Fibroblast of skin of left quadriceps (primary cell): ENCODE measurements at regions not wholly inside any gene's neighbourhood (a gene's known extent, or its start where the extent isn't known, plus 50 kb on each side); places are given as distances from the start of the nearest gene placed in this dataset.

Experiments used
- DNase-seq, 2 experiments: peaks; one replicate each; pipeline ENCODE4 v3.0.0-alpha.2; 2013; ENCODE audit warnings: low read depth in 2 of 2

DNA sequence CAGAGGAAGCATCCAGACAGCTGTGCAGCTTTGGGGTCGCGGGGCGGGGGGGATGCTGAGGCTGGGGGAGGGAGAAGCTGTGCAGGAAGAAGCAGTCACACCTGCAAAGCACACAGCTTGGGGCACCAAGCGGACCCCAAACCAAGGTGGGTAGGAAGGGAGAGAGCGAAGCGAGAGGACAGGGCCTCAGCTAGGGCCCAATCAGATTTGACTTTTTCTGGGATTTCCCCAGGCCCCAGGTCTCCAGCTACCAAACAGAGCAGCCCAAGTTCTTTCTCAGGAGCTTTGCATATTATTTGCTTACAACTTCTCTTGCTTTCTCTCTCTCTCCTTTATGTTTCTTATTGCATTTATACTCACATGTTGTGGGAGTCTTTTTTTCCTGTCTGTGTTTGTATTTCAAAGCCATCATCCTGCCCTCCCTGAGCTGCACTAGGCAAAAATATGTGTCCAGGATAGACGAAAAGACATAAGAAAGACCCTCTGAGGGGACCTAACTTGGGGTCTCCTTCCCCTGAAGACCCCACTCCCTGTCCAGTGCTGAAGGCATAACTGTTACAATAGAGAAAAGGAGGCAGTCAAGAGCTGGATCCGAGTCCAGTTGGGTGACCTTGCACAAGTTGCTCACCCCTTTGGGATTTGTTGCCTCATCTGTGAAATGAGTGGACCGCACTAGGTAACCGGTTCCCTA is 50.6 kb upstream of the SMNDC1 start:
- DNase-seq = no peak

DNA sequence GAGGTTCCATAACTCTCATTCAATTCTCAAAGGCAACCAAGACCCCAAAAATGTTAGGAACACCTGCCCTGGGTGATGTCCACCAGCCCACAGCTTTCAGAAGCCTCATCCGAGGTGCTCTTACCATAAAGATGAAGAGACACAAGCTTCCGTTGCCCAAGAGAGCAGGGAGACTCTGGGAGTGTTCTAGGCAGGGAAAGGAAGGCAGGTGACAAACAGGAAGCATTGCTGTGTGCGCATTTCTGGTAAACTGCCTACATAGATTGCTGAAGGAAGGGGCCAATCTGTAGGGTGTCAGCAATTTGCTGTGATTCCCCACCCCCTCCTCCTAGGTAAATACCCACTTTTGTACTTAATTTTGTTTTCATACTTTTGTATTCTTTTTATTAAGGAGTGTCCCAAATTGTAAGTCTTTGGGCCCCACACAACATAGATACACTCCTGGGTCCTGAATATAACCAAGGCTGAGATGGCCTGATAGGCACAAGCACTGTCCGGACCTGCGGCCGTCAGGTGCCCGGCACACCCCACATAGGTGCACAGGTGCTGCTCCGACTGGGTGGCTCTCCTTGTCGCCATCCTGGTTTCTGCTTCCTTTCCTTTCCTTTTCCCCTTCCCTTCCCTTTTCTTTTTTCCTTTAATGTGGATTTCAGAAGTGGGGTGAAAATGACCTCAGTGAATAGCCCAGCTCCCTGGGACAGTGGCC is 51.4 kb upstream of the SMNDC1 start:
- DNase-seq = no peak

DNA sequence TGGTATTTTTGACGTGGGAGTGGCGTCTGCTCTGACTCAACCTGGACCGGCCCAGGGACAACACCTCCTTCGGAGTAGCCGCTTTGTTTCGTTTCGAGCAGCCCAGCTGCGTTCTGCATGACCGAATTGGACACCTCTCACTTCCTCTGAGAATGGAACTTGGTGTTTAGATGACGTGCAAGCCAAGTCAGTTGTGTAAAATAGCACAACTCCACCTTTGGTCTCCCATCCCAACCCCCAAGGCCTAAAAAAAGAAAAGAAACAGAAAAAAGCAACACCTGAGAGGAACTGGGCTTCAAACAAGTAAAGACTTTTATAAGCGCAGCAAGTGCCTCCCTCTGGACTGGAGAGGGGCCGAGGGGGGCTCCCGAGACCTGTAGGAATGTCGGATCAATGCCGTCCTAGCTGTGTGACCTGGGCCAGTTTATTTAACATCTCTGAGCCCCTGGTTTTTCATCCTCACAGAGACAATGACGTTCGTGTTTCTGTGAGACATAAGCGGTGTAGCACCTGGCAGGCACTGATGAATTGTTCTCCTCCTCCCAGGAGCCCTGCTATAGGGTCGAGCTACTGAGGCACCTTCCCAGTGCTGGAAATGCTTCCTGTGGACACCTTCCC is 52.0 kb upstream of the SMNDC1 start:
- no peak for DNase-seq

DNA sequence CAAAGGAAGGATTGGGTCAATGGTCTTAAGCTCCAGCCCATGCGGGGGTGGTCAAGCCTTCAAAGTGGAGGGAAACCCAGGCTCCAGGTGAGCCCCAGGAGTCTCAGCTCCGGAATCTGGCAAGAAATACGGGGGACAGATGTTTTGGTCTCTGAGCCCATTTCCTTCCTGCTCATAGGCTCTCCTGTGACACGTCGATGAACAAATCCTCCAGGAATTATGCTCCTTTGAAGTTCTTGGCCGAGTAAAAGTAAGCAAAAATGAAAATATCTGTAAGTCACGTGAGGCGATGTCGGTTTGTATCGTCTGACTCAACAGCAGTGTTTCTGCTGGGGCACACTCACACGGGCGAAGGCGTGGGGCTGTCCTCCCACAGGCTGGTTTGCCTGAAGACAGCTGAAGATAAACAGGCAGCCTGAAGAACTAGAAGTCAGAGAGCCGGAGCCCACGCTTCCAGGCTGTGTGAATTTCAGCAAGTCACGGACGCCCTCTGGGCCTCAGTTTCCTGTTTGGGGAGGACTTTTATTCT is 52.6 kb upstream of the SMNDC1 start:
- peak; percentile 80 for DNase-seq

DNA sequence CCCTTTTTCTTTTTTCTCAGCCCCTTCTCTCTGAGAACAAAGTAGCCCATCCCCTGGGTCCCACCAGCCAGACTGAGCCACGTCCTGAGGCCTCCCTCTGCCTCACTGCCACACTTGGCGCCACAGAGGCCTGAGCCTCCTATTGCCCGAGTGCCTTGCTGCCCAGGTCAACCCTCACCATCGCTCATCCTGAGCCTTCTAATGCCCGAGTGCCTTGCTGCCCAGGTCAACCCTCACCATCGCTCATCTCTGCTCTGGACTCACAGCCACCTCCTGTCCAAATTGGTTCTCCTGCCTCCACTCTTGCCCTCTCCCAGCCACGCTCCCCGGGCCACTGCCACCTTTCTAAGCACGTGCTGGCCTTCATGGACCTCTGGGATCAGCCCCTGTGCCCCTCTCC is 53.2 kb upstream of the SMNDC1 start:
- DNase-seq = no peak

DNA sequence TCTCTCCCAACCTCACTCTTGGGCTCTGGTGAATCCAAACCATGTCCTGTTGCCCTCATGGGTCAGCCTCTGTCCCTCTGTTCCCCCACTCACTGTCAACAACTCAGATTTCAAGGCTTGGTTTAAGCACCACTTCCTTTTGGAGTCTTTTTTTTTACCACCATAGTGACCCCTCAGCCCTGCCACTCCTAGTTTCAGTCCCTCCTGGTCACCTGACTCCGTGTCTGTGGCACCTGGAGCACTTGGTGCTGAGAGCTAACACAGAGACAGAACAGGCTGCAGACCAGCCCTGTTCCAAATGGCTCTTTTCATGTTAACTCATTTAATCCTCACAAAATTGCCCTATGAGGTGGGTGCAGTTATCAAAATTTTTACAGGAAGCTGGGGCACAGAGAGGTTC is 53.6 kb upstream of the SMNDC1 start:
- DNase-seq = no peak

DNA sequence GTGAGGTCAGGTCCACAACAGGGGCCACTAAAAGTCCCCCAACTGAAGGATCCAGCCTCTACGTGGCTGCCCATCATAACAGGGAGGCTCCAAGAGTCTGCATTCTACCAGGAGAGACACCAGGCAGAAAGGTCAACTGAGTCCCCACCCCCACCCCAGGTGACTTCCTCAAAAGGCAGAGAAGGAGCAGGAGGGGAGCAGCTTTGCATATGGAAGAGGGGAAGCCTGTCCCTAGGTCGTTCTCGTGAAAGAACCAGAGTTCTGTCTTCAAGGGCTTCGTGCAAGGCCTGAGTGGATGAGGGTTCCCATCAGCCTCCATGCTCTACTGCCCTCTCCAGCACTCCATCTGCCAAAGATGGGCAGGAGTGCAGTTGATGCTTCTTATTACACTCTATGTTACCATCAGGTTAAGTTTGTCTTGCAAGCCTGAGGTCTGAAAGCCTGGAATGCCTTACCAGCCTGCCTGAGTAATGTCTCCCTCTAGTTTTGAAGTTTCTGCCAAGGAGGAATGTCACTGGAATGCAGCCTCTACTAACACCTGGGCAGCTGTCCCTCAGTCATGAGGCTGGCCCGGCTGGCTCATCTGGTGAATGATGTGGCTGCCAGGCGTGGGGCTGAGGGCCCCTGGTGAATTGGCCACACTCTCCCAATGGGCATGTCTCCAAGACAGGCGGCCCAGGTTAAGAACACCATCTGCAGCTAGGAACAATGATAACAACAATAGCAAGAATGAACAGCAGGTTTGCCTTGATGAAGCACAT is 54.3 kb upstream of the SMNDC1 start:
- no peak for DNase-seq

DNA sequence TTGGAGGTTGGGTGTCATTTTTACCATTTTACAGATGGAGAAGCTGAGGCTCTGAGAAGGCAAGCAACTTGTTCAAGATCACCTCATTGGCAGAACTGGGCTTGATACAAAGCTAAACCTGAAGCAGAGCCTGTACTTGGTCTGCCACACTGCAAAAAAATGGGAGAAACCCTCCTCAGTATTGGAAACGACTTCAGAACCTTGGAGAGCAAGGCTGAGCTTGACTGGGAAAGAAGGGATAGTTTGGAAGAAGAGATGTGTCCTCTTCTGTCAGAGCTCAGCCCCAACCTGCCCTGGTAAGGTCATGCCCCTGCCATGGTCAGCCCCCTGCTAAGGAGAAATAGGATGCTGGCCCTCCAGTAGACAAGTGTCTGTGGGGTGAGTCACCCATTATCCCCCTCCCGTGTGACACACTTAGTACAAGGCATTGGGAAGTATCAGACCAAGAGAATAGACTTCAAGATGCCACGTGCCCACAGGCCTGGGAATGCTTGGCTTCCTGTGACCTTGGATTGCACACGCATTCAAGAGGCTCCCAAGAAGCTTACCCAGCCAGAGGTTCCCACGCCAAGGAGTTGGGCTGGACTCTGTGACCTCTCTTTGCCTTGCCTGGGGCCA is 56.2 kb upstream of the SMNDC1 start:
- no peak for DNase-seq

DNA sequence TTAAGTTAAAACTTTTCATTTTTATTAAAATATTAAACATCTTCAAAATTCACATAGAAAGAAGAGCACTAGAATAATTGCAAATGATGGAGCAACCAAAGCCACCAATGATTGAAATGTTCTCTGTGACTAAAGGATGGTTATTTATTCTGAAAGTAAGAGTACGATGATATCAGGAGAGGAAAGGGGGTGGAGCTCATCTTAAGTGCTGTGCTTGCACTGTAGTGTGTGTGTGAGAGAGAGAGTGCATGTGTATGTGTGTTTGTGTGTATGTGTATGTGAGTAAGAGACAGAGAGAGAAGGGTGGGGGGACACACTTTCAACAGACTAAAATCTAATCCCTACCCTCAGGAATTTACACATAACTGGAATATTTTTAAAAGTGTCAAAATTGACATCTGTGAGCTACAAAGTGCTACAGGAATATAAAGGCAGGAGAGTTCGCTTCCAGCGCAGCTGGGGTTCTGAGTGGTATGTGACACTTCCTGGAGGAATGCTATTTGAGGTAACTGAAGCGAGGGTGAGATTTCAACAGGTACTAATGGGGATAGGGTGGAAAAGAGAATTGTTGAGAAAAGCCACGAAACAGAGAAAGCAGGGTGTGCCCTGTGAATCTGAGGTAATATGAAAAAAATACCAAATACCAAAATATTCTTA is 57.2 kb upstream of the SMNDC1 start:
- no peak for DNase-seq

DNA sequence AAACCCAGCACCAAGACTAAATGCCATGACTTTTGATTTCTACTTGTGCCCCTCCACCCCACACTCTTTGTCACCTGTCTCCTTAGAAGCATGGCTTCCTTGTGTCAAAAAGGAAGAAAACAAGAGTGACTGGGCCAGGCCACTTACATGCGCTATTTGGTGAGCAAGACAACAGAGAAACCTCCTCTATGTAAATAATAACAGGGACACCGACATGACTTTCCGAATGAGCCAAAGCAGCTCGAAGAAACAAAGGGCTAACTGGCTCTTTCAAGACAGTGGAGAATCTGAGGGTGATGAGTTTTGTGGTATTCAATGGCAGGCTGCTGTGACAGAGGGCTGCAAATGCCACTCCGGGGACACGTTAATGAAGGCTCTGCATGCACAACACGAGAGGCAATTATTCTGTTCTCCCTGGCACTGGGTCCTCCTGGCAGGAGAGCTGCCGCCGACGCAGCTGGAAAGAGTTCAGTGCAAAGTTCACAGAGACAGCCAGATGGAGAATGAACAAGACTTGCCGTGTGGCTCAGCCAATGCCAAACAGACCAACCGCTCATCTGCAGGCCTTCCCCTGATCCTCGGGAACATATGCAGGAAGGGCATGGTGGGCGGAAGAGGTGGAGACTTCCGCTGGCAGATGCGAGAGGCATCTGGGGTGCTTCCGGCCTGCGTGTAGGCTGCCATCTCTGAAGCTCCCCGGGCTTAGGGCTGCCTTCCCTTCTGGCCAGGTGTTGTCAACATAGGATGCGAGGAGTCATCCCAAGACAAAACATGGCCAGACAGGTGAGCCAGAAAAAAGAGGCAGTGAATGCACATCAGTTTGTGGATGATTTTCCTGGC is 59.1 kb upstream of the SMNDC1 start:
- no peak for DNase-seq

DNA sequence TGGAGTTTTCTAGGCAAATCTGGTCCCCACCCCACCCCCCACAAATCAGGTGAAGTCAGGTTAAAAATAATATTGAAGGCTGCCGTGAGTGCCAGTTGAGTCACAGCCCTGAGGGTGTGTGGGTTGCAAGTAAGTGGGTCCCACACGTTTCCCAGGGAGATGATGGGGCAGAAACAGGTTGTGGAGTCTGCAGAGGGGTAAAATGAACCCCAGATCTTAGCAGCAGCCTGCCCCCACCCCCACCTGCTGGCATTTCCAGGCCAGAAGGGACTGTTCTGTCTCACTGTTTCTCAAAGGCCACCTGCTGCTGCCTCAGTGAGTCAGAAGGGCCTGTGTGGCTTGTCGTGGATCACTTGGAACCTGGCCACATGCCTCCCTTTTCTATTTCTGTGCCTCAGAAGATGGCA is 59.8 kb upstream of the SMNDC1 start:
- DNase-seq = no peak

DNA sequence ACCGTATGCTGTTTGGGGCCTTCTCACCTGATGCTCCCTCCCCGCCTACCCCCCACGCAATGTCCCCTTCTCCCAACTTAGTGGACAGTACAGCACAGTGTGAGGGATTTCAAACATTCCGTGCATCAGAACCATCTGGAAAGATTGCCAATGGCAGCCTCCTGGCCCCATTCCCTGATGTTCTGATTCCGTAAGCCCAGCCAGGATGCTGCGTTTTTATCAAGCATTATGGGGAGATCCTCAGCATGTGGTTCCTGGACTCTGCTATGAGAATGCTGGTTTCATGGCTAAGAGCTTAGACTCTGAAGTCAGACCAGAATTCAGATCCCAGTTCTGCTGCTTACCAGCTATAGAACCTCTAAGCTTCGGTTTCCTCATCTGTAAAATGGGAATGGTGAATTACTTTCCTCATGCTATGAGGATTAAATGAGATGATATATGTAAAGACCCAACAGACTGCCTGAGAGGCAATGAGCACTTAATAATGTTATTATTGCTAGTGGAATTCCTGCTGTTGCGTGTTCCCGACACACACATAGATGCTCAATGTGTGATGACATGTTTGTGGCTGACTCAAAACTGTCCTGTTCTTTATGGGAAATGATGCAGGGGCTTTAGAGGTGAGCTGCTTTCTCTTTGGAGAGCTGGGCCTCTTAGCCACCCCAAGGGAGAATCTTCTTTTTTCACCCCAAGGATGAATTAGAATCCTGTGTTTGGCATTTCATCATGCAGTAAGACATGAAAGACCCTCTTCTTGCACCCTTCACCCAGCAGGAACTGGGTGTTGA is 60.8 kb upstream of the SMNDC1 start:
- DNase-seq = no peak

DNA sequence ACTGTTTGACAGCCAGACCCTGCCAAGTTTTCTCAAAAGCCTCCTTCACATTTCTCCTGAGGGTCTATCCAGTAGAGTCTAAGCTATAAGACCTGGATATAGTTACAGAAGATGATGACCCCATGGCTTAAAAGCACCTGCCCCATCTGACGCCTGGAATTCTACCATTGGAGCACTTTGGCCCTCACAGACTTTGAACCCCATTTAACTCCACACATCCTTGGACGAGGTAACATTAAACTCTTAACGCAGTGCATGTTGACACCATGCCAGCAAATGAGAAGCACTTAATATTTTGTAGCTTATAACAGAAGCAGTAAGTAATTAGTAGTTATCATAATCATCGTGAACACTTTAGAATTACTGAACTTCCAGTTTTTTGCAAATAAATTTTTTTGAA is 61.9 kb upstream of the SMNDC1 start:
- no peak for DNase-seq

DNA sequence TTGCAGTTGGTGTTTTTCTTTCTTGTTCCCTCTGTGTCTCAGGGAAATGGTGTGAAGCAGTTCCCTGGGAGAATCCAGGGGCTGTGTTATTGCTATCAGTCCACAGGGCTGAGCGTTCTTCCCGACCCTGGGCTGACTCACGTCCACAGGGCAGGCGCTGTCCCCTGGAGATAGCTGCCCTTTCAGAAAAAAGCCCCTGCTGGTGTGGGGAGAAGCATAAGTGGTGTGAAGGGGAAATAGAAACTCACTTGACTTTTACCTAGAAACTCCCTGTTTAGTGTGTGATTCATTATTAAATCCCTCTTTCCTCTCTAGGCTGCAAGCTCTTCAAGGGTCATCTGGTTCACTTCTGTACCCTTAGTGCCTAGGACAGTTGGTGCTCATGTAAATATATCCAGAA is 63.3 kb upstream of the SMNDC1 start:
- DNase-seq = no peak

DNA sequence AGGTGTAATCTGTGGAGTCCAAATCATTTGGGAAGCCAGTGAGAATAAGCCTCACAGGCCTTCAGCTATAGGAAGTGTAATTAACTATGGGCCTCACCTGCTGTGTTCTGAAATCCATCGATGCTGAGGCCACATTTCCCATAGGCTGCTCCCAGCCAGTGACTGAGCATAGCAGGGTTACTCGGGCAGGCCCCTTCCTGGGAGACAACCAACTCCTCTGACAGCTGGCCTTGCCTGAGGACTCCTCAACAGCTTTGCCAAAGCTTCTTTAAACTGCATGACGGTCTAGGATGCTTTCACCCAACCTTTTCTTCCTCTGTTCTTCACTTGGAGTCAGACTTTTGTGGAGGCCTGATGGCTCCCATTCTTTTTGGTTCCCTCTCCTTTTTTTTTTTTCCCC is 63.8 kb upstream of the SMNDC1 start:
- DNase-seq = no peak

DNA sequence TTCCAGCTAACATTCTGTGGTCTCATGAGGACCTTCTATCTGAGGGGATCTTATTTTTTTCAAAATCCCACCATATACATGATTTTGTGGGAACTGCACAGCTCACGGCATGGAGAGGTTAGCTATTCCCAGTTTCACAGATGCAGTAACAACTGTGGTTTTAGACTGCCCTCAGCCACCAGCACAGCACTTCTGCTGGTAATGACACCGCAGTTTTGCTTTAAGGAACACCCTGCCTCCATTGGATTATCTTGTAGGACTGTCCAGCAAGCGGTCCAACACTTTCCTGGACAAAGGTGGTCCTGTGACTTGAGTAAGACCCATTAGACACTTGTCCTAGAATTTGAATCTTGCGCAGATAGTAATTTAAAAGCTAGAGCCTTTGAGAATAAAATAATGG is 65.3 kb upstream of the SMNDC1 start:
- no peak for DNase-seq

DNA sequence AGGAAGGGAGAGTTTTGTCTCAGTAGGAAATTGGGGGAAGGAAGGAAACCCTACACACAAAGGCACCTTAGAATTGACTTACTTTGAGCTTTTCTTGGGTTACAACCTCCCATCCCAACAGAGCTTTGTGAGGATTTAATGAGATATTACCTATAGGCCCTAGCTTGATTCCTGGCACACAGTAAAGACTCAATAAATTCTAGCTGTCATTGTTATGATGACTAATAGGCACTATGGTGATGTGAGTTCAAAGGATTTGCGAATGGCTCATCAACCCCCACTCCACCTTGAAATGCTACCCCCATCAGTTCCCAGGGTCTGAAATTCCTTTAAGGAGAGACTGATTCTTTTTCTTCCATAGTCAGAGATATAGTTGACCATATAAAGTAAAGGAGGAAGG is 67.9 kb upstream of the SMNDC1 start:
- DNase-seq = no peak

DNA sequence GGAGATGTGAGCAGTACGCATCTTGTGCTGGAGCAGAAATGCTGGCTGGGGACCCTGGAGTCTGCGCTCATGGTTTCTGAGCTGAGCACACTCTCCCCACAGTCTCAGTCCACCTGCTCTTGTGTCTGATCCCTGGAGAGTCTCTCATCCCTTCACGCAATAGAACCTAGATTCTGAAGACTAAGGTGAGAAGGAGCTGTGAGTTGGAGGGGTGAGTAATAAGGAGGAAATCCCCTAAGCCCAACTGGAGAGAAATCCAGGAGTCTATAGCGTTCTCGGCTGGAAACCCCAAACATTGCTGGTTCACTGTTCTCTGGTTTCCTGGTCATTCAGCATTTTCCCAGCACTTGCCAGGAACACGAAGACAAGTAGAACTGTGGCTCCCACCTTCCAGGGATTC is 68.3 kb upstream of the SMNDC1 start:
- no peak for DNase-seq

DNA sequence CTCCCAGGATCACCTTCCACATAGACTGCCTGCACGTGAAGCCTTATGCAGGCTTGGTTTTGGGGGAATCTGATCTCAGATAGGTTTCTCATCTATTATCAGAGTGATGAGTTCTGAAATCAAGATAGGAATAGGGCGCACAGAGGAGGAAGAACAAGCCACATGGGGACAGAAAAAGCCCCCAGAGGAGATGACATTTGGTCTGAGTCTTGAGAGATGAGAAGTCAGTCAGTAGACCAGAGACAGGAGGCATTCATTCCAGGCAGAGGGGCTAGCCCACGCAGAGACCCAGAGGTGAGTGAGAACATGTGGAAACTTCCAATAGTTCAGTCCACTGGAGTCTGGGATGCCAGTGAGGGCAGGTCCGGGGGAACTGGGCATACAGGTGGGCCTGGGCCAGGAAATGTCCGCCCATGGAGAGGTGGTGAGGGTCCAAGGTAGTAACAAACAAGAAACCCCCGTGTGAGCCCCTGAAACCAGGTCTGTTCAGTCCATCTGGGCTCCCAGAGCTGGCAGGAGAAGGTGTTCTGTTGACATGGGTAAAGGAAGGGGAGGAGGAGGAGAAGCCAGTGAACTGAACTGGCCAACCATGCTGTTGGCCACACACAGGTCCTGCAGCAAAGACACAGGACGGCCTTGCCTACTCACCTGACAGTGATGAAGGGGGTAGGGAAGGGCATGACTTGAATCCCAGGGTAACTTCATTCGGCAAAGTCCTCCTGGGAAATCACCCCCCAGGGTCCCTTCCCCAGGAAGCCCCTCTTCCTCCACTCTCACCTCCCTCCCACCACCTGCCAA is 69.3 kb upstream of the SMNDC1 start:
- DNase-seq = no peak
